H9 (cell line): ENCODE measurements at regions not wholly inside any gene's neighbourhood (a gene's known extent, or its start where the extent isn't known, plus 50 kb on each side); places are given as distances from the start of the nearest gene placed in this dataset.

Source experiments
- DNase-seq: peaks from one replicate; pipeline ENCODE4 v3.0.0-alpha.2; 2017
- H2AFZ ChIP-seq: one replicate; pipeline ENCODE4 v1.6.1; 2013; ENCODE audit warnings: mild to moderate bottlenecking, low read length, control low read depth, moderate library complexity
- H2AK5ac ChIP-seq: 2 replicates; pipeline ENCODE4 v1.6.1; 2013; ENCODE audit warnings: low read length, control low read depth, mixed read lengths; ENCODE audit not compliant: insufficient read length
- H2BK120ac ChIP-seq: one replicate; pipeline ENCODE4 v1.6.1; 2013; ENCODE audit warnings: low read depth, mild to moderate bottlenecking, low read length, control low read depth, inconsistent platforms; ENCODE audit not compliant: poor library complexity, severe bottlenecking
- H2BK12ac ChIP-seq: 2 replicates; pipeline ENCODE4 v1.6.1; 2013; ENCODE audit warnings: low read length, control low read depth, mixed read lengths, low read depth; ENCODE audit not compliant: insufficient read length
- H2BK15ac ChIP-seq: 2 replicates; pipeline ENCODE4 v1.6.1; 2013; ENCODE audit warnings: low read depth, low read length, control low read depth
- H2BK20ac ChIP-seq: one replicate; pipeline ENCODE4 v1.6.1; 2013; ENCODE audit warnings: low read depth, mild to moderate bottlenecking, low read length, control low read depth, inconsistent platforms; ENCODE audit not compliant: poor library complexity, severe bottlenecking
- H2BK5ac ChIP-seq: 2 replicates; pipeline ENCODE4 v1.6.1; 2013; ENCODE audit warnings: low read length, control low read depth, mixed read lengths; ENCODE audit not compliant: insufficient read length
- H3K14ac ChIP-seq: 2 replicates; pipeline ENCODE4 v1.6.1; 2013; ENCODE audit warnings: low read length, control low read depth; ENCODE audit not compliant: insufficient read depth
- H3K18ac ChIP-seq: 2 replicates; pipeline ENCODE4 v1.6.1; 2013; ENCODE audit warnings: low read depth, mild to moderate bottlenecking, mixed read lengths, low read length, control low read depth; ENCODE audit not compliant: insufficient read length
- H3K23ac ChIP-seq: 2 replicates; pipeline ENCODE4 v1.6.1; 2013; ENCODE audit warnings: low read length, control low read depth, mixed read lengths, low read depth; ENCODE audit not compliant: insufficient read length
- H3K23me2 ChIP-seq: 2 replicates; pipeline ENCODE4 v1.6.1; 2013; ENCODE audit warnings: low read depth, mild to moderate bottlenecking, mixed read lengths, low read length, control low read depth; ENCODE audit not compliant: insufficient read length, poor library complexity, severe bottlenecking
- H3K27ac ChIP-seq: 2 replicates; pipeline ENCODE4 v1.5.1; 2013; ENCODE audit warnings: low read length, control low read depth, mixed read lengths, low read depth; ENCODE audit not compliant: insufficient read length
- H3K27me3 ChIP-seq: 2 replicates; pipeline ENCODE4 v1.6.1; 2013; ENCODE audit warnings: low read length, control low read depth, inconsistent platforms; ENCODE audit not compliant: insufficient read depth
- H3K4ac ChIP-seq: 2 replicates; pipeline ENCODE4 v1.6.1; 2013; ENCODE audit warnings: low read depth, mild to moderate bottlenecking, control low read depth, inconsistent platforms, low read length, moderate library complexity
- H3K4me1 ChIP-seq: 2 replicates; pipeline ENCODE4 v1.6.1; 2013; ENCODE audit warnings: low read length, control low read depth, inconsistent platforms; ENCODE audit not compliant: insufficient read depth
- H3K4me2 ChIP-seq: 2 replicates; pipeline ENCODE4 v1.6.1; 2013; ENCODE audit warnings: low read length, control low read depth, mixed read lengths; ENCODE audit not compliant: insufficient read length, insufficient read depth
- H3K56ac ChIP-seq: 2 replicates; pipeline ENCODE4 v1.6.1; 2013; ENCODE audit warnings: low read depth, mild to moderate bottlenecking, mixed read lengths, low read length, control low read depth; ENCODE audit not compliant: insufficient read length
- H3K79me1 ChIP-seq: 2 replicates; pipeline ENCODE4 v1.6.1; 2013; ENCODE audit warnings: low read depth, mild to moderate bottlenecking, moderate library complexity, low read length, control low read depth, inconsistent platforms; ENCODE audit not compliant: insufficient read depth, poor library complexity, severe bottlenecking
- H3K79me2 ChIP-seq: 2 replicates; pipeline ENCODE4 v1.6.1; 2013; ENCODE audit warnings: low read length, control low read depth, inconsistent platforms; ENCODE audit not compliant: insufficient read depth
- H3K9ac ChIP-seq: 2 replicates; pipeline ENCODE4 v1.6.1; 2013; ENCODE audit warnings: low read length, control low read depth, mixed read lengths; ENCODE audit not compliant: insufficient read length; ENCODE audit errors: extremely low read depth
- H3K9me3 ChIP-seq: one replicate; pipeline ENCODE4 v1.6.1; 2013; ENCODE audit warnings: low read depth, low read length, inconsistent platforms; ENCODE audit not compliant: control insufficient read depth
- H3T11ph ChIP-seq: one replicate; pipeline ENCODE4 v1.6.1; 2013; ENCODE audit warnings: mild to moderate bottlenecking, low read length, control low read depth, inconsistent platforms
- H4K20me1 ChIP-seq: one replicate; pipeline ENCODE4 v1.6.1; 2013; ENCODE audit not compliant: control insufficient read depth, insufficient read length, insufficient read depth
- H4K5ac ChIP-seq: 2 replicates; pipeline ENCODE4 v1.6.1; 2013; ENCODE audit warnings: low read depth, mild to moderate bottlenecking, mixed read lengths, low read length, control low read depth; ENCODE audit not compliant: insufficient read length
- H4K8ac ChIP-seq: replicated peaks from 2 replicates; pipeline ENCODE4 v1.6.1; 2013; ENCODE audit warnings: low read length, control low read depth, mixed read lengths, low read depth; ENCODE audit not compliant: insufficient read length
- H4K91ac ChIP-seq: 2 replicates; pipeline ENCODE4 v1.6.1; 2013; ENCODE audit warnings: low read depth, mild to moderate bottlenecking, moderate library complexity, mixed read lengths, low read length, control low read depth; ENCODE audit not compliant: insufficient read length
- H3K27ac Mint-ChIP-seq, 3 experiments: 2 replicates in 2 of 3; 3 replicates in 1 of 3; pipeline ENCODE4 v1.8.0; 2020 to 2021; ENCODE audit warnings: mixed read lengths in 3 of 3, mild to moderate bottlenecking in 1 of 3, moderate library complexity in 1 of 3
- H3K27me3 Mint-ChIP-seq: 2 replicates; pipeline ENCODE4 v1.8.0; 2021; ENCODE audit warnings: low read depth, mild to moderate bottlenecking, moderate library complexity, mixed read lengths
- H3K36me3 Mint-ChIP-seq, 3 experiments: 2 replicates in 2 of 3; 3 replicates in 1 of 3; pipeline ENCODE4 v1.8.0; 2020 to 2021; ENCODE audit warnings: low read depth in 3 of 3, mixed read lengths in 3 of 3; ENCODE audit not compliant: insufficient read depth in 1 of 3
- H3K4me1 Mint-ChIP-seq, 2 experiments: 2 replicates each; pipeline ENCODE4 v1.8.0; 2020; ENCODE audit warnings: mixed read lengths in 2 of 2
- H3K4me3 Mint-ChIP-seq, 2 experiments: 2 replicates in 1 of 2; 3 replicates in 1 of 2; pipeline ENCODE4 v1.8.0; 2020 to 2021; ENCODE audit warnings: mild to moderate bottlenecking in 2 of 2, mixed read lengths in 2 of 2, moderate library complexity in 1 of 2
- H3K9me3 Mint-ChIP-seq, 2 experiments: 2 replicates in 1 of 2; 3 replicates in 1 of 2; pipeline ENCODE4 v1.8.0; 2020; ENCODE audit warnings: mild to moderate bottlenecking in 2 of 2, mixed read lengths in 2 of 2, moderate library complexity in 1 of 2
- WGBS: extraction: QIAGEN DNeasy Blood & Tissue Kit; methylation state at CpG from one replicate; pipeline ENCODE4 v1.1.7; 2013; ENCODE audit warnings: missing lambda C conversion rate, low lambda C conversion rate, mixed read lengths; ENCODE audit not compliant: insufficient read length; ENCODE audit errors: extremely low coverage; 5-methylcytosine and 5-hydroxymethylcytosine counted together
- TF ChIP-seq, protein P1 (sequence below): fragments of 200-600 bp; sonication (generic); conservative IDR thresholded peaks from 3 replicates; pipeline ENCODE4 v1.8.0; 2021; ENCODE audit warnings: antibody characterized with exemption, mild to moderate bottlenecking

DNA sequence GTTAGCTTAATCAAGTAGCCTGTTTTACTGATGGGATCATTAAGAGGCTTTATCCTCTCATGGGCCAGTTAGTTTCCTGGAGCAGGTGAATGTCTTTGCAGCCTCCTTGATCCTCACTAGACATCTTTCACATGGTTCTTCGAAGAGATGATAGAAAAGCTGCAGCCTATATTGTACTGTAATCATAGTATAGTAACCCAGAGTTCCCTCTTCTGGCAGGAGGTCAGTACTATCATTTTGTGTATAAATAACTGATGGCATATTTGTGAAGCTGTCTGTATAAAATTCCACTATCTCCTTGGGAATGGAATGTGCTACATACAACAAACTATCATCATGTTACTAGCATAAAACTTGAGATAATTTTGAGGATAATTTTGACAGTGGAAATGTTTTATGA is 123.8 kb upstream of the PRPS1L1 start:
- Histone ChIP-seq H3K4me2 (no peak overlapping the region), H3K14ac (no peak overlapping the region), H3K23me2 (no peaks in the 10 kb centered on the region), H4K5ac (no peak overlapping the region), H2AK5ac (no peak overlapping the region), H2BK120ac (no peak overlapping the region), H2BK15ac (no peak overlapping the region), H2AFZ (no peak overlapping the region), H3K27me3 (no peaks in the 10 kb centered on the region), H2BK20ac (no peak overlapping the region), H3K79me2 (no peaks in the 10 kb centered on the region), H4K91ac (no peak overlapping the region), H3K4ac (no peak overlapping the region), H3T11ph (no peak overlapping the region), H3K79me1 (no peaks in the 10 kb centered on the region), H3K18ac (no peak overlapping the region), H3K9me3 (no peaks in the 10 kb centered on the region), H3K56ac (no peak overlapping the region), H3K4me1 (no peaks in the 10 kb centered on the region), H3K9ac (no peak overlapping the region), H2BK5ac (no peak overlapping the region), H4K20me1 (no peaks in the 10 kb centered on the region), H3K23ac (no peak overlapping the region), H3K27ac (no peak overlapping the region), H2BK12ac (no peak overlapping the region), H4K8ac (no peak overlapping the region)
- Mint-ChIP-seq H3K36me3 (no peaks in the 10 kb centered on the region), H3K4me3 (no peak overlapping the region), H3K4me1 (peaks cover 7 to 11% of the 10 kb centered on the region in 2 experiments), H3K9me3 (no peaks in the 10 kb centered on the region; a peak in 1 of 5 replicates), H3K27ac (no peak overlapping the region), H3K27me3 (no peaks in the 10 kb centered on the region)
- DNase-seq: no peak
- WGBS: no CpG with 5 or more reads among the region's 1 CpG
- TF ChIP-seq, protein P1, sequence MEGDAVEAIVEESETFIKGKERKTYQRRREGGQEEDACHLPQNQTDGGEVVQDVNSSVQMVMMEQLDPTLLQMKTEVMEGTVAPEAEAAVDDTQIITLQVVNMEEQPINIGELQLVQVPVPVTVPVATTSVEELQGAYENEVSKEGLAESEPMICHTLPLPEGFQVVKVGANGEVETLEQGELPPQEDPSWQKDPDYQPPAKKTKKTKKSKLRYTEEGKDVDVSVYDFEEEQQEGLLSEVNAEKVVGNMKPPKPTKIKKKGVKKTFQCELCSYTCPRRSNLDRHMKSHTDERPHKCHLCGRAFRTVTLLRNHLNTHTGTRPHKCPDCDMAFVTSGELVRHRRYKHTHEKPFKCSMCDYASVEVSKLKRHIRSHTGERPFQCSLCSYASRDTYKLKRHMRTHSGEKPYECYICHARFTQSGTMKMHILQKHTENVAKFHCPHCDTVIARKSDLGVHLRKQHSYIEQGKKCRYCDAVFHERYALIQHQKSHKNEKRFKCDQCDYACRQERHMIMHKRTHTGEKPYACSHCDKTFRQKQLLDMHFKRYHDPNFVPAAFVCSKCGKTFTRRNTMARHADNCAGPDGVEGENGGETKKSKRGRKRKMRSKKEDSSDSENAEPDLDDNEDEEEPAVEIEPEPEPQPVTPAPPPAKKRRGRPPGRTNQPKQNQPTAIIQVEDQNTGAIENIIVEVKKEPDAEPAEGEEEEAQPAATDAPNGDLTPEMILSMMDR: no peak; the same call in 2 of the 3 replicates
